CD14-positive monocyte (primary cell): ENCODE measurements at regions not wholly inside any gene's neighbourhood (a gene's known extent, or its start where the extent isn't known, plus 50 kb on each side); places are given as distances from the start of the nearest gene placed in this dataset.

Experiments
- DNase-seq, 3 donors: peaks; one replicate each; pipeline ENCODE4 v3.0.0-alpha.2; 2011 to 2022
- H2AFZ ChIP-seq: 2 replicates; pipeline ENCODE4 v1.6.0; 2012; ENCODE audit warnings: mild to moderate bottlenecking, low read depth, low read length, inconsistent platforms; ENCODE audit not compliant: insufficient read depth, poor library complexity, severe bottlenecking
- H3K27ac ChIP-seq, 2 donors: 1 replicate in 1 of 2; 2 replicates in 1 of 2; pipeline ENCODE4 v1.5.1; 2012 to 2013; ENCODE audit warnings: low read length in 2 of 2, control low read depth in 1 of 2, inconsistent platforms in 1 of 2, low read depth in 1 of 2, mild to moderate bottlenecking in 1 of 2
- H3K27me3 ChIP-seq, 2 donors: one replicate each; pipeline versions ENCODE4 v1.6.0 to v1.6.1; 2011 to 2013; ENCODE audit warnings: low read length in 2 of 2; ENCODE audit not compliant: control insufficient read depth in 2 of 2, insufficient read depth in 2 of 2
- H3K36me3 ChIP-seq, 2 donors: replicated peaks in 1 of 2; 1 replicate in 1 of 2; 2 replicates in 1 of 2; pipeline versions ENCODE4 v1.5.1 to v1.6.1; 2012 to 2013; ENCODE audit warnings: low read length in 2 of 2, control low read depth in 1 of 2, inconsistent platforms in 1 of 2, mild to moderate bottlenecking in 1 of 2; ENCODE audit not compliant: insufficient read depth in 2 of 2, control insufficient read depth in 1 of 2
- H3K4me1 ChIP-seq, 2 donors: 1 replicate in 1 of 2; 2 replicates in 1 of 2; pipeline versions ENCODE4 v1.5.1 to v1.6.1; 2012 to 2013; ENCODE audit warnings: low read length in 2 of 2, control low read depth in 1 of 2, inconsistent platforms in 1 of 2, mild to moderate bottlenecking in 1 of 2, moderate library complexity in 1 of 2; ENCODE audit not compliant: insufficient read depth in 2 of 2, control insufficient read depth in 1 of 2
- H3K4me2 ChIP-seq: replicated peaks from 2 replicates; pipeline ENCODE3; 2012; ENCODE audit warnings: low read length, moderate library complexity, mild to moderate bottlenecking; ENCODE audit not compliant: poor library complexity, severe bottlenecking; ENCODE audit errors: extremely low read depth
- H3K4me3 ChIP-seq, 3 experiments: fragments of 200-600 bp in 1 of 3; sonication (generic) in 1 of 3; replicated peaks in 1 of 3; 1 replicate in 2 of 3; 2 replicates in 1 of 3; pipeline ENCODE4 v1.5.1; 2011 to 2013; ENCODE audit warnings: low read length in 3 of 3, mild to moderate bottlenecking in 3 of 3, control low read depth in 2 of 3, low read depth in 2 of 3, inconsistent platforms in 1 of 3, moderate library complexity in 1 of 3
- H3K79me2 ChIP-seq: 2 replicates; pipeline ENCODE4 v1.6.0; 2012; ENCODE audit warnings: mild to moderate bottlenecking, control low read depth, inconsistent platforms, low read length, moderate library complexity; ENCODE audit not compliant: insufficient read depth
- H3K9ac ChIP-seq: 2 replicates; pipeline ENCODE4 v1.6.0; 2017; ENCODE audit warnings: low read length, mild to moderate bottlenecking; ENCODE audit not compliant: insufficient read depth, poor library complexity, severe bottlenecking
- H3K9me3 ChIP-seq, 2 donors: replicated peaks in 1 of 2; 1 replicate in 1 of 2; 2 replicates in 1 of 2; pipeline versions ENCODE4 v1.5.1 to v1.6.1; 2012 to 2013; ENCODE audit warnings: low read length in 2 of 2, control low read depth in 1 of 2; ENCODE audit not compliant: control insufficient read depth in 1 of 2, insufficient read depth in 1 of 2
- H4K20me1 ChIP-seq: 2 replicates; pipeline ENCODE4 v1.6.0; 2012; ENCODE audit warnings: mild to moderate bottlenecking, low read length, control low read depth, moderate library complexity; ENCODE audit not compliant: insufficient read depth
- H3K27ac Mint-ChIP-seq, 7 donors: one replicate each; pipeline ENCODE4 v1.8.0; 2020; ENCODE audit warnings: mild to moderate bottlenecking in 7 of 7, mixed read lengths in 7 of 7, moderate library complexity in 6 of 7, inconsistent platforms in 2 of 7
- H3K27me3 Mint-ChIP-seq, 3 donors: one replicate each; pipeline ENCODE4 v1.8.0; 2021 to 2022; ENCODE audit warnings: low read depth in 3 of 3, mild to moderate bottlenecking in 3 of 3, mixed read lengths in 3 of 3, moderate library complexity in 3 of 3, inconsistent platforms in 1 of 3
- H3K36me3 Mint-ChIP-seq, 2 donors: one replicate each; pipeline ENCODE4 v1.8.0; 2020; ENCODE audit warnings: mixed read lengths in 2 of 2, inconsistent platforms in 1 of 2, mild to moderate bottlenecking in 1 of 2
- H3K4me1 Mint-ChIP-seq: one replicate; pipeline ENCODE4 v1.8.0; 2020; ENCODE audit warnings: mild to moderate bottlenecking, mixed read lengths
- H3K4me3 Mint-ChIP-seq, 2 donors: one replicate each; pipeline ENCODE4 v1.8.0; 2020; ENCODE audit warnings: mild to moderate bottlenecking in 2 of 2, mixed read lengths in 2 of 2, moderate library complexity in 1 of 2
- H3K9me3 Mint-ChIP-seq, 7 donors: one replicate each; pipeline ENCODE4 v1.8.0; 2020 to 2022; ENCODE audit warnings: mixed read lengths in 7 of 7, mild to moderate bottlenecking in 6 of 7, moderate library complexity in 6 of 7, inconsistent platforms in 2 of 7
- CTCF ChIP-seq: fragments of 200-600 bp; IDR thresholded peaks from one replicate; pipeline ENCODE4 v1.8.0; 2022; ENCODE audit warnings: antibody characterized with exemption, mild to moderate bottlenecking
- WGBS: methylation state at CpG from one replicate; pipeline ENCODE4 v1.1.5; 2013; ENCODE audit warnings: missing lambda C conversion rate; ENCODE audit not compliant: insufficient coverage; 5-methylcytosine and 5-hydroxymethylcytosine counted together
- intact Hi-C, 2 donors: fragments of 100-400 bp; cut with micrococcal nuclease; formaldehyde crosslinking; loops; one replicate each; pipeline versions ENCODE4 v1.15.0 to v1.15.1; 2023

GRCh38 chr7:17159500-17160037 is 138.9 kb upstream of the AHR start:
- intact Hi-C loops = loop anchor here (10.0 kb wide), 2 partner anchors 75 to 115 kb away; no protein-coding TSS in a partner anchor
- no peaks in the 10 kb centered on the region for H3K27me3 Mint-ChIP-seq

GRCh38 chr7:17166824-17167379 is 131.6 kb upstream of the AHR start:
- no peaks in the 10 kb centered on the region for H3K4me1 ChIP-seq
- H3K36me3 Mint-ChIP-seq = no peaks in the 10 kb centered on the region
- no peaks in the 10 kb centered on the region for H3K9me3 ChIP-seq
- no peaks in the 10 kb centered on the region for H4K20me1 ChIP-seq
- no peaks in the 10 kb centered on the region for H3K27me3 Mint-ChIP-seq
- H2AFZ ChIP-seq = no peak overlapping the region
- WGBS = 100% methylated on average over 2 of the region's 4 CpGs
- H3K9me3 Mint-ChIP-seq = peaks cover 0 to 11% (median 5%) of the 10 kb centered on the region in 7 donors
- intact Hi-C loops = no loop called here
- no peak for DNase-seq
- H3K79me2 ChIP-seq = no peaks in the 10 kb centered on the region
- no peaks in the 10 kb centered on the region for H3K4me1 Mint-ChIP-seq
- H3K9ac ChIP-seq = no peak overlapping the region
- no peaks in the 10 kb centered on the region for H3K27me3 ChIP-seq
- TF ChIP-seq CTCF = no peak
- H3K4me3 Mint-ChIP-seq = no peak overlapping the region
- H3K27ac Mint-ChIP-seq = no peak overlapping the region
- no peak overlapping the region for H3K4me2 ChIP-seq
- no peak overlapping the region for H3K4me3 ChIP-seq
- H3K36me3 ChIP-seq = no peaks in the 10 kb centered on the region
- H3K27ac ChIP-seq = no peak overlapping the region

More at GRCh38 chr7:17159500-17160037, 138.9 kb upstream of the AHR start:
- Histone ChIP-seq H3K4me1 (no peaks in the 10 kb centered on the region), H3K79me2 (no peaks in the 10 kb centered on the region), H3K4me3 (no peak overlapping the region), H2AFZ (no peak overlapping the region), H3K36me3 (no peaks in the 10 kb centered on the region), H4K20me1 (no peaks in the 10 kb centered on the region), H3K27me3 (no peaks in the 10 kb centered on the region), H3K4me2 (no peak overlapping the region), H3K27ac (no peak overlapping the region), H3K9ac (no peak overlapping the region), H3K9me3 (no peaks in the 10 kb centered on the region)
- TF ChIP-seq CTCF = no peak
- Mint-ChIP-seq H3K36me3 (no peaks in the 10 kb centered on the region), H3K27ac (no peak overlapping the region), H3K9me3 (peaks cover 3 to 14% (median 6%) of the 10 kb centered on the region in 7 donors), H3K4me3 (no peak overlapping the region), H3K4me1 (no peaks in the 10 kb centered on the region)
- 100% methylated on average over 1 of the region's 2 CpGs for WGBS
- DNase-seq = no peak
